ENCODE measurements at regions not wholly inside any gene's neighbourhood (a gene's known extent, or its start where the extent isn't known, plus 50 kb on each side); places are given as distances from the start of the nearest gene placed in this dataset.
A peak's percentile ranks its signal among the peaks of the same experiment; 100 is the strongest.

DNA sequence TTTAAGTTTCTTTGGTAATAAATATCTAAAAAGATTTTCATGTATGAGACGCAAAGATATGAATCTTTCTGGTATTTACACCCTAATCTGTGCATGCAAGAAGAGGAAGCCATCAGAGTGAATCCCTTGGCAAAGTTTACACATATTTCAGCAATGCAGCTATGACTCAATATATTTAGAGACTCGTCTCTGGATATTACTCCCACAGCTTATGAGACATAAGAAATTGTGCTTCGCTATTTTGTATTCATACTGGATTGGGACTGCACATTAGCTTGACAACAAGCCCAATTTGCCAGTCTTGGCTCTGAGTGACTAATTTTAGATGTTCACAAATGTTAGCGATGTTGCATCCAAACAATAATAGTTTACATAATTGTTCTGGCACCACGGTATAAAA, 532.0 kb downstream of the CDH11 start:
- Histone ChIP-seq H2AFZ (ENCODE audit: low read length) (no peak overlapping the region), H4K20me1 (ENCODE audit: insufficient read depth, low read length) (no peaks in the 10 kb centered on the region), H3K9me3 (ENCODE audit: low read depth, low read length) (no peaks in the 10 kb centered on the region), H3K79me2 (ENCODE audit: insufficient read depth, low read length) (no peaks in the 10 kb centered on the region), H3K27ac (ENCODE audit: low read depth, low read length) (peak overlapping the region; percentile 69), H3K4me2 (ENCODE audit: insufficient read depth, low read length) (peak overlapping the region; percentile 58), H3K36me3 (ENCODE audit: insufficient read depth, low read length) (no peaks in the 10 kb centered on the region), H3K27me3 (ENCODE audit: insufficient read depth, low read length) (no peaks in the 10 kb centered on the region), H3K4me1 (ENCODE audit: insufficient read depth, low read length) (peaks cover 13% of the 10 kb centered on the region), H3K4me3 (ENCODE audit: insufficient read depth, low read length) (no peak overlapping the region)
- DNase-seq (ENCODE audit: insufficient read length, low spot score, missing footprints) = no peak
- TF ChIP-seq, protein P1, sequence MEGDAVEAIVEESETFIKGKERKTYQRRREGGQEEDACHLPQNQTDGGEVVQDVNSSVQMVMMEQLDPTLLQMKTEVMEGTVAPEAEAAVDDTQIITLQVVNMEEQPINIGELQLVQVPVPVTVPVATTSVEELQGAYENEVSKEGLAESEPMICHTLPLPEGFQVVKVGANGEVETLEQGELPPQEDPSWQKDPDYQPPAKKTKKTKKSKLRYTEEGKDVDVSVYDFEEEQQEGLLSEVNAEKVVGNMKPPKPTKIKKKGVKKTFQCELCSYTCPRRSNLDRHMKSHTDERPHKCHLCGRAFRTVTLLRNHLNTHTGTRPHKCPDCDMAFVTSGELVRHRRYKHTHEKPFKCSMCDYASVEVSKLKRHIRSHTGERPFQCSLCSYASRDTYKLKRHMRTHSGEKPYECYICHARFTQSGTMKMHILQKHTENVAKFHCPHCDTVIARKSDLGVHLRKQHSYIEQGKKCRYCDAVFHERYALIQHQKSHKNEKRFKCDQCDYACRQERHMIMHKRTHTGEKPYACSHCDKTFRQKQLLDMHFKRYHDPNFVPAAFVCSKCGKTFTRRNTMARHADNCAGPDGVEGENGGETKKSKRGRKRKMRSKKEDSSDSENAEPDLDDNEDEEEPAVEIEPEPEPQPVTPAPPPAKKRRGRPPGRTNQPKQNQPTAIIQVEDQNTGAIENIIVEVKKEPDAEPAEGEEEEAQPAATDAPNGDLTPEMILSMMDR (IDR thresholded peaks at IDR 0.05; ENCODE audit: extremely low read depth, low read depth, low read length) = no peak

DNA sequence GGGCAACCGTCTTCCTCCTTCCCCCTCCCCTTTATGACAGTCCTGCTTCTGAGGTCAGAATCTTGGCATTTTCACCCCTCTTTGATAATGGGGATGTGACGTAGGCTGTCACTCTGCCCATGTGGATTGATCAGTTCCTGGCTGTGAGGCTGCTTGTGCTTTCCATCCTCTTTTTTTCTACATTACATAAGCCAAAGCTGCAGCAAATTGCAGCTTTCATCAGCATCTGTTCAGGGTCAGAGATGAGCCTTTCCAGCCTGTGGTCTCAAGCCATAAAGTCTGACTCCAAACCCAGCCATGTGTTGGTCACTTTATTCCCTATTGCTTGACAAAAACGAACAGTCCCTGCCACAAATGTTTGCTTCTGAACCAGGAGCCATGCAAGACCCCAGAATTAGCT, 535.1 kb downstream of the CDH11 start:
- H3K9me3 ChIP-seq (ENCODE audit: low read depth, low read length) = no peaks in the 10 kb centered on the region
- H3K36me3 ChIP-seq (ENCODE audit: insufficient read depth, low read length) = no peaks in the 10 kb centered on the region
- no peak overlapping the region for H3K27ac ChIP-seq (ENCODE audit: low read depth, low read length)
- H2AFZ ChIP-seq (ENCODE audit: low read length) = peak overlapping the region; percentile 63
- H3K79me2 ChIP-seq (ENCODE audit: insufficient read depth, low read length) = no peaks in the 10 kb centered on the region
- no peak overlapping the region for H3K4me3 ChIP-seq (ENCODE audit: insufficient read depth, low read length)
- H3K4me2 ChIP-seq (ENCODE audit: insufficient read depth, low read length) = no peak overlapping the region
- TF ChIP-seq, protein P1 (IDR thresholded peaks at IDR 0.05; ENCODE audit: extremely low read depth, low read depth, low read length) = no peak
- H3K4me1 ChIP-seq (ENCODE audit: insufficient read depth, low read length) = peaks cover 13% of the 10 kb centered on the region
- DNase-seq (ENCODE audit: insufficient read length, low spot score, missing footprints) = no peak
- no peaks in the 10 kb centered on the region for H4K20me1 ChIP-seq (ENCODE audit: insufficient read depth, low read length)
- H3K27me3 ChIP-seq (ENCODE audit: insufficient read depth, low read length) = no peaks in the 10 kb centered on the region

DNA sequence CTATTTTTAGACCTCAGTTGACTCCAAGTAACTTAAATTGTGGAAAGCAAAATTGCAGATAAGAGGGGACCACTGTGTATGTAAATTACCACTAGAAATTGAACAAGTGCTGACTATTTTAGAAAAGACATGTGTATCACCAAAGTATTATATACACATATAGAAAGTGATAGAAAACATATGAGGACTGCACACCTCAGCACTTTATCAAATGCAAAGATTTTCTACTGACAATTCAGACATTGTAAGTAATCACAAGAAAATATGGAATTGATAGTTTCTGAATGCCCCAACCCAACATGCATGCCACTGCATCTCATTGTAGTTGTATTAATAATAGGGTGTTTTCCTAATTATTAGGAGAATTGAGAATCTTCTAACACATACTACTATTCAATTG, 536.5 kb downstream of the CDH11 start:
- Histone ChIP-seq H2AFZ (ENCODE audit: low read length) (no peak overlapping the region), H3K9me3 (ENCODE audit: low read depth, low read length) (no peaks in the 10 kb centered on the region), H3K36me3 (ENCODE audit: insufficient read depth, low read length) (no peaks in the 10 kb centered on the region), H3K27ac (ENCODE audit: low read depth, low read length) (no peak overlapping the region), H3K4me2 (ENCODE audit: insufficient read depth, low read length) (no peak overlapping the region), H3K4me1 (ENCODE audit: insufficient read depth, low read length) (peaks cover 11% of the 10 kb centered on the region), H3K27me3 (ENCODE audit: insufficient read depth, low read length) (no peaks in the 10 kb centered on the region), H3K79me2 (ENCODE audit: insufficient read depth, low read length) (no peaks in the 10 kb centered on the region), H3K4me3 (ENCODE audit: insufficient read depth, low read length) (no peak overlapping the region), H4K20me1 (ENCODE audit: insufficient read depth, low read length) (no peaks in the 10 kb centered on the region)
- TF ChIP-seq, protein P1 (IDR thresholded peaks at IDR 0.05; ENCODE audit: extremely low read depth, low read depth, low read length) = no peak
- no peak for DNase-seq (ENCODE audit: insufficient read length, low spot score, missing footprints)

DNA sequence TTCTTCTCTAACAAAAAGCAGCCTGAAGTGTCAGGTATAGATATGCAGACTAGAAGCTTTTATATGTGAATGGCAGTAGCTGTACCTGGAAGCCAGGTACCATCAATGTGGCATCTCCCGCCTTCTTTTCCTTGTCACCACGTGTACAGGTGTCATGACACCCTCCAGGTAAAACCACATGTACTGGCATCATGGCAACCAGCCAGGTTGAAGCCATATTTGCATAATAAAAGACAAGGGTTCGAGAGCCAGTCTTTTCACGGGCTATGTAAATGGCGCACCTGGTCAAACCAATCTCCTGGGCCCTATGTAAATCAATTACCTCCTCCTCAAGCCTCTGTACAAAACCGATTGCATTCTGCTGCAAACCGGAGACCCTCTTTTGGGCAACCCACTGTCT, 541.3 kb downstream of the CDH11 start:
- Histone ChIP-seq H3K36me3 (ENCODE audit: insufficient read depth, low read length) (no peaks in the 10 kb centered on the region), H4K20me1 (ENCODE audit: insufficient read depth, low read length) (no peaks in the 10 kb centered on the region), H3K27me3 (ENCODE audit: insufficient read depth, low read length) (no peaks in the 10 kb centered on the region), H3K9me3 (ENCODE audit: low read depth, low read length) (no peaks in the 10 kb centered on the region), H3K4me1 (ENCODE audit: insufficient read depth, low read length) (no peaks in the 10 kb centered on the region), H3K4me2 (ENCODE audit: insufficient read depth, low read length) (no peak overlapping the region), H3K79me2 (ENCODE audit: insufficient read depth, low read length) (no peaks in the 10 kb centered on the region), H3K4me3 (ENCODE audit: insufficient read depth, low read length) (no peak overlapping the region), H3K27ac (ENCODE audit: low read depth, low read length) (no peak overlapping the region), H2AFZ (ENCODE audit: low read length) (no peak overlapping the region)
- DNase-seq (ENCODE audit: insufficient read length, low spot score, missing footprints) = no peak
- TF ChIP-seq, protein P1 (IDR thresholded peaks at IDR 0.05; ENCODE audit: extremely low read depth, low read depth, low read length) = no peak

Measured in osteoblast (primary cell).